ENCODE measurements at regions not wholly inside any gene's neighbourhood (a gene's known extent, or its start where the extent isn't known, plus 50 kb on each side); places are given as distances from the start of the nearest gene placed in this dataset.
A peak's percentile ranks its signal among the peaks of the same experiment; 100 is the strongest.

- ChIA-PET POLR2A (ENCODE audit: unreplicated experiment) (no interaction called here), CTCF (no interaction called here)
- no peak for ATAC-seq
- Histone ChIP-seq H3K27me3 (ENCODE audit: low read length) (no peaks in the 10 kb centered on the region), H3K9me2 (replicated peaks; ENCODE audit: low read length) (no peaks in the 10 kb centered on the region), H3K9me3 (ENCODE audit: low read length) (no peaks in the 10 kb centered on the region), H3K4me3 (ENCODE audit: low read length) (no peak overlapping the region), H2AFZ (ENCODE audit: low read length) (0 out of 2 replicates have a peak overlapping the region, but pooled peaks have one; percentile 20), H3K4me2 (ENCODE audit: low read length) (no peak overlapping the region), H3K79me2 (ENCODE audit: low read length) (no peaks in the 10 kb centered on the region), H3K4me1 (ENCODE audit: insufficient read depth, low read length) (peaks cover 24% of the 10 kb centered on the region), H3K27ac (ENCODE audit: low read length) (no peak overlapping the region), H3F3A (ENCODE audit: low read length, unreplicated experiment) (no peaks in the 10 kb centered on the region), H4K20me1 (ENCODE audit: low read length) (no peaks in the 10 kb centered on the region), H3K36me3 (ENCODE audit: low read depth, low read length) (no peaks in the 10 kb centered on the region), H3K9ac (ENCODE audit: low read length) (no peak overlapping the region)
- no TSS peak for BruUV-seq (replicated peaks)
- no peak for DNase-seq
- TF ChIP-seq CTCF (conservative IDR thresholded peaks at IDR 0.05; ENCODE audit: low read depth, low read length) (no peak), EZH2phosphoT487 (IDR thresholded peaks at IDR 0.05; ENCODE audit: borderline replicate concordance, low read length) (no peak), EZH2 (IDR thresholded peaks at IDR 0.05; ENCODE audit: low read length, unreplicated experiment) (no peak)
- intact Hi-C loops (cut with micrococcal nuclease): no loop called here
Measured at GRCh38 chr12:127038761-127039160, 1228.2 kb upstream of the TMEM132C start.

DNA sequence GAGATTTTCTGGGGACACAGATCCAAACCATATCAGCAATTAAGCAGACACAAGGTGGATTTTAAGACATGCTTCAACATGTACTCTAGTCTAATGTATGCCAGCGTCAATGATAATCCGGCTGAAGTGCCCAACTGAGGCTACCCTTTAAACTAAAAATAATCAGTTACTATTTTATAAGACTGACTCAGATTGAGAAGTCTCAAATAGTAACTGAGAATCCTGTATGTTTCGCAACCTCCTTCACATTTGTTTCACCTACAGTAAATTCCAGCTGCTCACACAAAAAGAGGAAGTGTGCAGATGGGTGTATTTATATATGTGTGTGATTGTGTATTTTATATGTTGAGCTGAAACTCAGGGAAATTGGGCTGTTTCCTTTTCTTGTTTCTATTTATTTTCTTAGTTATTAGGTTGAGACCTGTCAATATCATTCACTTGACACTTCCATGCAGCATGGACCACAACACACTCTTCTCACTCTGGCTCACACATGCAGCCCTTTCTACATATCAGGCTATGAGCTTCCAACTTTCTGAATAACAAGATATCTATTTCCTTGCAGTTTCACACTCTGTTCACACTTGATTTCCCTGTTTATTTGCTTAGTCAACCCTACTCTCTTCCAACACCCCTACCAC is 1224.9 kb upstream of the TMEM132C start:
- peak; percentile 65 for DNase-seq
- Histone ChIP-seq H3K27me3 (ENCODE audit: low read length) (no peaks in the 10 kb centered on the region), H3K9ac (ENCODE audit: low read length) (no peak overlapping the region), H3K9me2 (replicated peaks; ENCODE audit: low read length) (no peaks in the 10 kb centered on the region), H3K4me1 (ENCODE audit: insufficient read depth, low read length) (peaks cover 24% of the 10 kb centered on the region), H3K27ac (ENCODE audit: low read length) (peak overlapping the region; percentile 45), H3K9me3 (ENCODE audit: low read length) (no peaks in the 10 kb centered on the region), H2AFZ (ENCODE audit: low read length) (no peak overlapping the region), H3K4me2 (ENCODE audit: low read length) (0 out of 2 replicates have a peak overlapping the region, but pooled peaks have one; percentile 7), H3K36me3 (ENCODE audit: low read depth, low read length) (no peaks in the 10 kb centered on the region), H3F3A (ENCODE audit: low read length, unreplicated experiment) (no peaks in the 10 kb centered on the region), H3K79me2 (ENCODE audit: low read length) (no peaks in the 10 kb centered on the region), H4K20me1 (ENCODE audit: low read length) (no peaks in the 10 kb centered on the region), H3K4me3 (ENCODE audit: low read length) (no peak overlapping the region)
- intact Hi-C loops (cut with micrococcal nuclease): no loop called here
- ATAC-seq: 0 out of 2 replicates have a peak, but pooled peaks have one; percentile 11
- TF ChIP-seq EZH2 (IDR thresholded peaks at IDR 0.05; ENCODE audit: low read length, unreplicated experiment): no peak
- TF ChIP-seq EZH2phosphoT487 (IDR thresholded peaks at IDR 0.05; ENCODE audit: borderline replicate concordance, low read length): no peak
- TF ChIP-seq CTCF (conservative IDR thresholded peaks at IDR 0.05; ENCODE audit: low read depth, low read length): no peak
- CTCF ChIA-PET: no interaction called here
- no TSS peak for BruUV-seq (replicated peaks)
- POLR2A ChIA-PET (ENCODE audit: unreplicated experiment): no interaction called here

DNA sequence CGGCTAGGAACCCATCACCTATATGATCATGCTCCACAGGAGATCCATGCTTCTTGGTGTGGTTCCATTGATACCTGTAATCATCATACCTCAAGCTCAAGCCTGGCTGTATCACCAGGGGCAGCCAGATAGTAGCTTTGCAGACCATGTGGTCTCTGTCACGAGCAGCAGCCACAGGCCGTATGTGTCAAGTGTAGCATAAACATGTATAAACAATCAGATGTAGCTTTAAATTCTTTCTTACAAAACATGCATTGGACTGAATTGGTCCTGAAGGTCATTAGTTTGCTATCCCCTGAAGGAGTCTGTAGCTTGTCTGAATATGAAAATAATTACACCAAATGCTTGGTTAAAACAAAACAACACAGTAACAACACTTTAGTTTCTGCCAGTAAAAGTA is 1223.2 kb upstream of the TMEM132C start:
- BruUV-seq (replicated peaks): no TSS peak
- no peak for DNase-seq
- Histone ChIP-seq H3K4me3 (ENCODE audit: low read length) (no peak overlapping the region), H3K9ac (ENCODE audit: low read length) (no peak overlapping the region), H3K9me2 (replicated peaks; ENCODE audit: low read length) (no peaks in the 10 kb centered on the region), H4K20me1 (ENCODE audit: low read length) (no peaks in the 10 kb centered on the region), H3K4me1 (ENCODE audit: insufficient read depth, low read length) (peaks cover 21% of the 10 kb centered on the region), H3K79me2 (ENCODE audit: low read length) (no peaks in the 10 kb centered on the region), H3K27me3 (ENCODE audit: low read length) (no peaks in the 10 kb centered on the region), H3F3A (ENCODE audit: low read length, unreplicated experiment) (no peaks in the 10 kb centered on the region), H3K27ac (ENCODE audit: low read length) (no peak overlapping the region), H3K9me3 (ENCODE audit: low read length) (no peaks in the 10 kb centered on the region), H3K36me3 (ENCODE audit: low read depth, low read length) (no peaks in the 10 kb centered on the region), H3K4me2 (ENCODE audit: low read length) (no peak overlapping the region), H2AFZ (ENCODE audit: low read length) (no peak overlapping the region)
- CTCF ChIA-PET: no interaction called here
- intact Hi-C loops (cut with micrococcal nuclease): no loop called here
- TF ChIP-seq EZH2phosphoT487 (IDR thresholded peaks at IDR 0.05; ENCODE audit: borderline replicate concordance, low read length) (no peak), EZH2 (IDR thresholded peaks at IDR 0.05; ENCODE audit: low read length, unreplicated experiment) (no peak), CTCF (conservative IDR thresholded peaks at IDR 0.05; ENCODE audit: low read depth, low read length) (no peak)
- ATAC-seq: no peak
- POLR2A ChIA-PET (ENCODE audit: unreplicated experiment): no interaction called here

All from PC-3 (cell line).